Panc1 (cell line): ENCODE measurements at regions not wholly inside any gene's neighbourhood (a gene's known extent, or its start where the extent isn't known, plus 50 kb on each side); places are given as distances from the start of the nearest gene placed in this dataset.

Source experiments
- POLR2AphosphoS5 ChIP-seq: IDR thresholded peaks from 2 replicates; pipeline ENCODE4 v1.6.1; 2012; ENCODE audit warnings: mild to moderate bottlenecking, low read depth, low read length, moderate library complexity
- SIN3A ChIP-seq: IDR thresholded peaks from 2 replicates; pipeline ENCODE4 v1.6.1; 2012; ENCODE audit warnings: low read depth, mild to moderate bottlenecking, low read length, moderate library complexity, borderline replicate concordance; ENCODE audit not compliant: insufficient read depth
- TF ChIP-seq, protein P1 (sequence below): fragments of 450-650 bp; IDR thresholded peaks from 2 replicates; pipeline ENCODE4 v1.5.1; 2017; ENCODE audit warnings: mild to moderate bottlenecking
- TF ChIP-seq, protein P2 (sequence below), 2 experiments: IDR thresholded peaks; 2 replicates each; pipeline ENCODE4 v1.6.1; 2011 to 2012; ENCODE audit warnings: low read depth in 2 of 2, control low read depth in 1 of 2, low read length in 1 of 2, mild to moderate bottlenecking in 1 of 2, moderate library complexity in 1 of 2; ENCODE audit not compliant: insufficient read depth in 1 of 2

DNA sequence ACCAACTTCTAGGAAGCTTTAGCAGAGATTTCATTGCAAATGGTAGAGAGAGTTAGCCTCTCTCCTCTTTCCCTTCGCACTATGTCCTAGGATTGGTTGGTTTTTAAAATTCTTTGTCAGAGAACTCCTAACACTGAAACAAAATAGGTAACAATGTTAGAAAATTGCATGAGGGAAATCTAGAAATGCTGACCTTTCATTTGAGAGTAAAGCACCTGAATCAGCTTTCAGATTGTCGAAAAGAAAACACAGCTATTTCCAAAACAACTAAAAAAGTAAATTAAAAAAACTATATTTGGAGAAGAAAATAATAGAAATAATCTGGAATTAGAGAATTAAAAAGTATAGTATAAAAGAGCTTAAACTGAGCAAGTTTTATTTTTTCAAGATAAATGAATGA, 108.1 kb upstream of the GK2 start:
- TF ChIP-seq, protein P1, sequence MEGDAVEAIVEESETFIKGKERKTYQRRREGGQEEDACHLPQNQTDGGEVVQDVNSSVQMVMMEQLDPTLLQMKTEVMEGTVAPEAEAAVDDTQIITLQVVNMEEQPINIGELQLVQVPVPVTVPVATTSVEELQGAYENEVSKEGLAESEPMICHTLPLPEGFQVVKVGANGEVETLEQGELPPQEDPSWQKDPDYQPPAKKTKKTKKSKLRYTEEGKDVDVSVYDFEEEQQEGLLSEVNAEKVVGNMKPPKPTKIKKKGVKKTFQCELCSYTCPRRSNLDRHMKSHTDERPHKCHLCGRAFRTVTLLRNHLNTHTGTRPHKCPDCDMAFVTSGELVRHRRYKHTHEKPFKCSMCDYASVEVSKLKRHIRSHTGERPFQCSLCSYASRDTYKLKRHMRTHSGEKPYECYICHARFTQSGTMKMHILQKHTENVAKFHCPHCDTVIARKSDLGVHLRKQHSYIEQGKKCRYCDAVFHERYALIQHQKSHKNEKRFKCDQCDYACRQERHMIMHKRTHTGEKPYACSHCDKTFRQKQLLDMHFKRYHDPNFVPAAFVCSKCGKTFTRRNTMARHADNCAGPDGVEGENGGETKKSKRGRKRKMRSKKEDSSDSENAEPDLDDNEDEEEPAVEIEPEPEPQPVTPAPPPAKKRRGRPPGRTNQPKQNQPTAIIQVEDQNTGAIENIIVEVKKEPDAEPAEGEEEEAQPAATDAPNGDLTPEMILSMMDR: no peak
- TF ChIP-seq POLR2AphosphoS5 (no peak), SIN3A (no peak)
- TF ChIP-seq, protein P2, sequence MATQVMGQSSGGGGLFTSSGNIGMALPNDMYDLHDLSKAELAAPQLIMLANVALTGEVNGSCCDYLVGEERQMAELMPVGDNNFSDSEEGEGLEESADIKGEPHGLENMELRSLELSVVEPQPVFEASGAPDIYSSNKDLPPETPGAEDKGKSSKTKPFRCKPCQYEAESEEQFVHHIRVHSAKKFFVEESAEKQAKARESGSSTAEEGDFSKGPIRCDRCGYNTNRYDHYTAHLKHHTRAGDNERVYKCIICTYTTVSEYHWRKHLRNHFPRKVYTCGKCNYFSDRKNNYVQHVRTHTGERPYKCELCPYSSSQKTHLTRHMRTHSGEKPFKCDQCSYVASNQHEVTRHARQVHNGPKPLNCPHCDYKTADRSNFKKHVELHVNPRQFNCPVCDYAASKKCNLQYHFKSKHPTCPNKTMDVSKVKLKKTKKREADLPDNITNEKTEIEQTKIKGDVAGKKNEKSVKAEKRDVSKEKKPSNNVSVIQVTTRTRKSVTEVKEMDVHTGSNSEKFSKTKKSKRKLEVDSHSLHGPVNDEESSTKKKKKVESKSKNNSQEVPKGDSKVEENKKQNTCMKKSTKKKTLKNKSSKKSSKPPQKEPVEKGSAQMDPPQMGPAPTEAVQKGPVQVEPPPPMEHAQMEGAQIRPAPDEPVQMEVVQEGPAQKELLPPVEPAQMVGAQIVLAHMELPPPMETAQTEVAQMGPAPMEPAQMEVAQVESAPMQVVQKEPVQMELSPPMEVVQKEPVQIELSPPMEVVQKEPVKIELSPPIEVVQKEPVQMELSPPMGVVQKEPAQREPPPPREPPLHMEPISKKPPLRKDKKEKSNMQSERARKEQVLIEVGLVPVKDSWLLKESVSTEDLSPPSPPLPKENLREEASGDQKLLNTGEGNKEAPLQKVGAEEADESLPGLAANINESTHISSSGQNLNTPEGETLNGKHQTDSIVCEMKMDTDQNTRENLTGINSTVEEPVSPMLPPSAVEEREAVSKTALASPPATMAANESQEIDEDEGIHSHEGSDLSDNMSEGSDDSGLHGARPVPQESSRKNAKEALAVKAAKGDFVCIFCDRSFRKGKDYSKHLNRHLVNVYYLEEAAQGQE (IDR thresholded peaks at IDR 0.05; ENCODE audit: insufficient read depth in 1 of 2, low read depth in 2 of 2, low read length in 1 of 2): no peak
